Activated T-helper 1 cell treated with anti-CD3 and anti-CD28 coated beads, Interleukin-2, amount 50 U/mL, for 16 hours (primary cell): ENCODE measurements at regions not wholly inside any gene's neighbourhood (a gene's known extent, or its start where the extent isn't known, plus 50 kb on each side); places are given as distances from the start of the nearest gene placed in this dataset.

Experiments
- DNase-seq, 2 donors: peaks; one replicate each; pipeline ENCODE4 v3.0.0-alpha.2; 2020; ENCODE audit warnings: low read depth in 1 of 2, low spot score in 1 of 2

DNA sequence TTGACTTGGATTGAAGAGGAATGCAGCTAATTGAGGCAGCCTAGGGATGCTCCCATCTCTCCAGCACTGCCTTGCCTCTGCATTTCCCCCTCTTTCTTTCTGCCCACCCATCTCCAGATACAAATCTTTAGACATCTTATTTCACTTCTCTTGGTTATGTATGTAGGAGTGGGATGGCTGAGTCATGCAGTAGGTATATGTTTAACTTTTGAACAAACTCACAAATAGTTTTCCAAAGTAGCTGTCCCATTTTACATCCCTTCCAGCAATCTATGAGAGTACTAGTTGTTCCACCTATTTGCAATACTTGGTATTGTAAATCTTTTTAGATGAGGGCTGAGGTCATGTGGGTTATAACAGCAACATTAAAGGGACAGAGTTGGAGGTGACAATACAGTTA, 329.9 kb downstream of the DYSF start:
- no peak for DNase-seq

DNA sequence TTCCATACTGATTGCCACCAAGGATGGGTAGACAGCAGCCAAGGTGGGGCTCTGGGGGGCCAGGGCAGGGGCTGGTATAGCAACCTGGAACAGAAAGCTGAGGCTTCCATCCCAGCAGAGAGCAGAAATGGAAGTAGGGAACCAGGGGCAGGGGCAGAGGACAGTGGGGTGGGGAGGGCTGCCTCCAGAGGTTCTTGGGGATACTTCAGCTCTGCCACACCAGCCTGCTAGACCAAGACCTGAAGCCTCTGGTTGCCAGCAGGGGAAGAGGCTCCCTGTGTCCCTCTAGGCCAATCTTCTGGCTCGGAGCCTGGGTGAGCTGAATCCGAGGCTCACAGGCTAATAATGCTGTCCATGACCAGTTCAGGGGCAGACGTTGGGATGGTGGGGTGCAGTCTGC, 329.0 kb downstream of the DYSF start:
- DNase-seq, result no peak

DNA sequence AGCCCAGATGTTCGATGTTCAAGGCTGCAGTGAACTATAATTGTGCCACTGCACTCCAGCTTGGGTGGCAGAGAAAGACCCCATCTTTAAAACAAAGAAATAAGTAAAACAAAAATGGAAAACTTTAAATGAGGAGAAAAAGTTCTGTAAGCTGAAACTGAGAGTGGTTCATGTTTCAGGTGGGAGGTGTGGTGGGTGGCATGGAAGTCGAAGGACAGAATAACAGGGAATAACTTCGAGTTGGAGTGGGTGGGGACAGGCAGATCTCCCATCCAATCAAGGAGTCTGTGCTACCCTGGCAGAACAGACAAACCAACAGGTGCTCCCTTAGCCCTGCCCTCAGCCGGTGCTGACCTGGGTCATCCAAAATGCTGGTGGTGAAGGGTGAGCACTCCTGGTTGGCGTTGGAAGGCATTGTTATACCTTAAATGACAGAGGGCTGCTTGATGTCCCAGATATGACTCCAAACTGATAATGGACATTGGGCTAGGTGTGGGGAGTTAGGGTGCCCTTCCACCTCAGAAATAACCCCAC, 328.4 kb downstream of the DYSF start:
- DNase-seq, result no peak

DNA sequence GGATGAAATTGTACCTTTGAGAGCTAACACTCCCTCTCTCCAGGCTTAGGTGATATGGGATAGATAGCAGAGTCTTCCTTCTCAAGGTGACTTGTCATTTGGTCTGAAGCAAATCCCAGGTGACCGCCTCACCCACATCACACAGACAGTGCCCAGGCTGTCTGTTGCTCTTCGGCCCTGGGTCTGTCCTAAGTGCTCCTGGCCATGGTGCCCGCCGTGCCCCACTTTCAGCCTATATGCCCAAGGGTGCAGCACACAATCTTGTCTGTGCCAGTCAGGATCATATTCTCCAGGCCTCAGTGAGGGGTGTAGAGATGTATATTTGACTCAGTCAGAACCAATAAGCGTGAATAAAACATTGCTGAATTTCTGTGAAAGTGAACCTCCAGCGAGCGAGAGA, 326.8 kb downstream of the DYSF start:
- DNase-seq, result no peak

DNA sequence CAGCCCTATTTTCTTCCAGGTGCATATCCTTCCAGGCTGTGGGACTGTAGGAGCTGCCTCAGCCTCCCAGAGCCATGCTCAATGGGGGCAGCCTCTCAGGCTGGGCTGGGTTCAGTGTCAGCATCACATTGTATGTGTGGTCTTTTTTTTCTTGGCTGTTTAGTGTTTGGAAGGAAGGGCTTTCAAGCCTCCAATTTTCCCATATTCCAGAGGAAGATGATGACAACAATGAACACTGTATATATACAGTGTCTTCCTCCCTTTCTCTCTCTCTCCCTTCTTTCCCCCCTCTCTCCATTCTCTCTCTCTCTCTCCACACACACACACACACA, 326.4 kb downstream of the DYSF start:
- DNase-seq, result no peak

DNA sequence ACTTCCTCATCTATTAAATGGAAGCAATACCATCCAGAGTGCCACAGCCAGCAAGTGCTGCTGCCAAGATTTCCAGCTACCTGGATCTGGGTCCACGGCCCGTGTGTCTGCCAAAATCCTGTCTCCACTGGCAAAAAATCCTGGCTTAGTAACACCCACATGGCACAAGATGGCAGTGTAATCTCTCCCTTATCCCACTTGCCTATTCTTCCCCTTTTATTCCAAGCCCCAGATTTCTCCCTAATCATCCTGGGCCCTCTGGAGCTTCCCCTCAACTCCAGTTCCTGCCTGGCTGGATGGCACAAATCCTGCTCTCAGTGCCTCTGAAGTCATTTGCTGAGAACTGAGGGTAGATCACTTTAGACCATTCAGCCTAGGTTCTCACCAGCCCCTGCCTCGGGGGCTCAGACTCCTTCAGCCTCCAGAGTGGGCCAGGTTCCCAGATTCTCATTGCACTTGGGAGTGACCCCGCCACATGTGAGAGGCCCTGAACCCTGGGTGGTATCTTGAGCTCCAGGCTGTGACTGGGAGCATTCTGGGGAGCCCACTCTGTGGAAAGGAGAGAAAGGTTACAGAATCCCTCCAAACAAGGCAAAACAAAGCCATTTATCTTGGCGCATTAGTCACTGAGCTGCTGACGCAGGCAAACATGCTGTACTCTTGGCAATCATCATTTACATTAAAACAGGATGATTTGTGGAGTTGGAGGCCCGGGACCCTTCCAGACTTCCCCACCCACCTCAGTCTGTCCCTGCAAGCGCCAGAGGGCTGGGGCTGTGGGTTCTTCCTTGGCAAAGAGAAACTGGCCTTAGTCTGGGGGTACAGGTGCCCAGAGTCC, 325.8 kb downstream of the DYSF start:
- no peak for DNase-seq

DNA sequence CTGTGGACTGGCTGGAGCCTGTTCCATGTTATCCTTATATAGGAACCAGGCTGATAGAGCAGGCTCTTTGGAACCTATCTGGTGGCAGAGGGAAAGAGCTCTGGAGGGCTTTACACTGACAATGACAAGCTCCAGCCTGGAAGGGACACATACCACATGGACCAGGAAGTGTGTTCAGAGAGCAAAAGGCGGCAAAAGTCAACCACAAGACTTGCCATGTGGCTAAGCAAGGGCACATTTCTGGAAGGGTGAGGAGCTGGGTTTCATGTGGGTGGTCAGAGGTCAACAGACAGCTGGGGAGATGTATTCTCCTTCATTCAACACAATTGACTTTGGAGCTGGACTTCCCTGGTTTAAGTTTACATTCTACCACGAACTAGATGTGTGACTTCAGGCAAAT, 325.2 kb downstream of the DYSF start:
- no peak for DNase-seq

DNA sequence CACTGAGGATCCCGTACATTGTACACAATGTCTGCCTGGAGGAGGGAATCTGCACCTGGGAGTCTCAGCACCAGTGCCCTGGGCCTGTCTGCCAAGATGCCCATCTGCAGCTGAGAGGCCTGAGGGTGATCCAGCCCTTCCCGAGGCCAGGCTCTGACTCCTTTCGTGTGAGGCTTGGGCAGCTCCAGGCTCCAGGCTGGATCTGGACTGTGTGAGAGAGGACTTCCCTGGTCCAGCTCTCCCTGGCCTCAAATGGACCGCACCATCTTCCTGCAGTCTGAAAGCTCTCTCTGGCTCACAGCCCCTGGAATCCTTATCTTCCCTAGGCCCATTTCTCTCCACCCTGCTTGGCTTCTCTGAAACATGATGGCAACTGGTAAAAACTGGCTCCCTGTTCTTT, 324.6 kb downstream of the DYSF start:
- DNase-seq, result no peak

DNA sequence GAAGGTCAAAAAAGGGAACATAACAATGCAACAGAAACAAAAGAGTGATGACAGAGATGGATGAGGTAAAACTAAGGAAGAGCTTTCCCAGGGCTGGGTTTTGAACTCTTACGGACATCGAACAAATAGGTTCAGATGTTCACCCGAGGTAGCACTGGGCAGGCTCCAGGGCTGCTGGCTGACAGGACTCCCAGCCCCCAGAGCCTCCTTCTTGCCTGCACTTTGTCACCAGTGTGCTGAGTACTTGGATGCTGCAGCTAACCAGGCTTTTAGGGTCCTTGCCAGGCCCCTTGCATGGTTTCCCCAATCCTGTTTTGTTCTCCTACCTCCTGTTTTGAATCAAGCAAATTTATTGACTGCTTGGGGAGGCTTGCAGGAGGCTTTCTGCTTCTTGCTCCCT, 322.9 kb downstream of the DYSF start:
- DNase-seq, result no peak

DNA sequence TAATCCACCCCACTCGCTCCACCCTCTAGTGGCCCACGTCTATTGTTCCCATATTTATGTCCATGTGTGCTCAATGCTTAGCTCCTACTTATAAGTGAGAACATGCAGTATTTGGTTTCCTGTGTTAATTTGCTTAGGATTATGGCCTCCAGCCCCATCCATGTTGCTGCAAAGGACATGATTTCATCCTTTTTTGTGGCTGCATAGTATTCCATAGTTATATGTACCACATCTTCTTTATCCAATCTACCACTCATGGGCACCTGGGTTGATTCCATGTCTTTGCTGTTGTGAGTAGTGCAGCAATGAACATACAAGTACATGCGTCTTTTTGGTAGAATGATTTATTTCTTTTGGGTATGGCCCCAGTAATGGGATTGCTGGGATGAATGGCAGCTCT, 319.9 kb downstream of the DYSF start:
- no peak for DNase-seq

DNA sequence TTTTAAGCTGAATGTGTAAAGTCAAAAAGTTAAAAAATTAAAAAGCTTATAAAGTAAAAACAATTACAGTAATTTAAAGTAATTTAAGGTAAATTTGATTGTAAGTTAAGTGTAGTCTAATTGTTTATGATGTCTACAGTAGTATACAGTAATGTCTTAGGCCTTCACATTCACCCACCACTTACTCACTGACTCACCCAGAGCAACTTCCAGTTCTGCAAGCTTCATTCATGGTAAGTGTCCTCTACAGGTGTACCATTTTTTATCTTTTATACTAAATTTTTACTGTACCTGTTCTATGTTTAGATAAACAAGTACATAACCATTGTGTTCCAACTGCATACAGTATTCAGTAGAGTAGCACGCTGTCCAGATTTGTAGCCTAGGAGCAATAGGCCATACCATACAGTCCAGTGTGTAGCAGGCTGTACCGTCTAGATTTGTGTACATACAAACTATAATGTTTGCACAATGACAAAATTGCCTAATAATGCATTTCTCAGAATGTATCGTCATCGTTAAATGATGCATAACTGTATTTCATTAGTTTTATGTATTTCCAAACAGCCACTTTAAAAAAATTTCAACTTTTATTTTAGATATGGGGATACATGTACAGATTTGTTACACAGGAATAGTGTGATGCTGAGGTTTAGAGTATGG, 319.3 kb downstream of the DYSF start:
- DNase-seq, result no peak

DNA sequence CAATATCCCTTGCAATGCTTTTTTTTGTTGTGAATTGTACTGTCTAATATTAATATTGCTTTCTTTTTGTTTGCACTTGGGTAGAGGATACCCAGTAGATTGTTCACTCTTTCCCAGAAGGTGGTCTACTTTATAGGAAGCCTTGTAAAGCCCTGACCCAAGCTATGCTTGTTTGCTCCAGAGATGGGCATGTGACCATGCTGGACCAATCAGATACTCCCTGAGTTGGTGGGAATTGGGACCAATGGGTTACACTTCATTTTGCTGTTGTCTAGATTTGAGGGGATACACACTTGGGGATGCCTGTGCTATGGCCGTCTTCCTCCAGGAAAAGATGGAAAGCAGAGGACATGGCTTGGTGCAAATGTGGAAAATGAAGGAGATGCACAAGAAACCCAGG, 314.3 kb downstream of the DYSF start:
- DNase-seq, result no peak

DNA sequence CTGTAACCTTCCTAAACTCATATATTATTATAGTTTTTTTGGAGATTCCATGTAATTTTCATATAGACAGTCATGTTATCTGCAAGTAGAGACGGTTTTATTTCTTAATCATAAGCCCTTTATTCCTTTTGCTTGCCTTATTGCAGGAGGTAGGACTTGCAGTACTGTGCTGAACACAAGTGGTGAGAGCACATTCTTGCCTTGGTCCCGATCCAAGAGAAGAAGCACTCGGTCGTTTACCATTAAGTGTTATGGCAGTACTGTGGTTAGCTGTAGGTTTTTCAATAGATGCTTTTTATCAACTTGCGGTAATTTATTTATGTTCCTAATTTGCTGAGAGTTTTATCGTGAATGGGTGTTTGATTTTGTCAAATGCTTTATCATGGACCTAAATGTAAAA, 305.7 kb downstream of the DYSF start:
- no peak for DNase-seq

DNA sequence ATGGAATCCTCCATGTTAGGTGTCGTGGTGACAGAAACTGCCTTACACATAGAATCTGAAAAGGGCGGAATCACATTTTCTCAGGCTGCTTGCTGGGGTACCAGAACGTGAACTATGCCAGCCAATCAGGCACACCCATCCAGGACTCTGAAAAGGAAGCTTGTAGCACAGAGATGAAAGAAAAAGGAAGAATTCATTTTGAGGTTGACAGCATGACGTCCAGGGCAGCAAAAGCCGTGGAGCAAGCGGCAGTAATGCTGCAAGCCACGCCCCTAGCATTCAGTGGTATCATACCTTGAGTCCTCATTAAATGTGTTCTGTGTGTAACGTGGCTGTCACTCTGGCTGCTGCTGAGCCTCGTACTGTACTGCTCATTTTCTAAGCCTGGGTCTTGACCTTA, 304.0 kb downstream of the DYSF start:
- DNase-seq, result no peak

DNA sequence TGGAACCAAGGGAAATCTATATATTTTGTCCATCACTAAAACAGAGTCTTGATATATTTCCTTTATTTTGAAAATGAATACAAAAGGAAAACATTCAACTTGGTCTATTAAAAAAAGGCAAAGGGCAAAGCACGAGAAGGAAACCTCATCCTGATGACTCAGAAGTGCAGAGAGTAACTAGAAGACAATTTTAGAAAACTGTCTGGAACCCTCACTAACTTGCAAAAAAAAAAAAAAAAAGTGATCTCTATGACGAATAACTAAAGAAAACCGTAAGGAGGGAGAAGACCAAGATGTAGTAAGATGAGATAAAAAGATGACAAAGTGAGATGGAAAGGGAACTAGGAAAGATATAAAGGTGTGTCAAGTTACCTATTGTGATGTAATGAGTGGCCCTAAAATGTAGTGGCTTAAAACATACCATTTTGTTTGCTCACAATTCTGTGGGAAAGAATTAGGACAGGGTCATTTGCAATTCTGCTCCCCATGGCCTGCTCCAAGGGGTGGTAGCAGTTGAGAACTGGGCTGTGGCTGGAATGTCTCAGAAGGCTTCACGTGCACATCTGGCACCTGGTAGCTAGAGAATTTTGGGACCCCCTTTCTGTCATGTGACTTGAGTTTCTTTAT, 303.0 kb downstream of the DYSF start:
- no peak for DNase-seq

DNA sequence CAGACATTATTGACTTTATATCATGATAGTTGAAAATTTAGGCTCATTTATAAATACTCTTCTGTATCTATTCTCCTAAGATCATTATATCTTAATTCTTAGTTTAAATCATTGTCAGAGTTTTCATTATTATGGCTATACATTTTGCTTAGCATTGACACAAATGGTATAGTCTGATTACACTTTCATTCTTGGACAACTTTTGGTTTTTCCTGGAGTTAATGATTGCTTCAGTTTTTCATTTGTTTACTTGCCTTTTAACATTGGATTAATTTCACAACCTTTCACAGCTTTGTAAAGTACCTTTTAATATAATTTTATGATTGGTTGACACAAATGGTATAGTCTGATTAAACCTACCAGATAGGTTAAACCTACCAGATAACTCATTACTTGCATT, 298.2 kb downstream of the DYSF start:
- no peak for DNase-seq

DNA sequence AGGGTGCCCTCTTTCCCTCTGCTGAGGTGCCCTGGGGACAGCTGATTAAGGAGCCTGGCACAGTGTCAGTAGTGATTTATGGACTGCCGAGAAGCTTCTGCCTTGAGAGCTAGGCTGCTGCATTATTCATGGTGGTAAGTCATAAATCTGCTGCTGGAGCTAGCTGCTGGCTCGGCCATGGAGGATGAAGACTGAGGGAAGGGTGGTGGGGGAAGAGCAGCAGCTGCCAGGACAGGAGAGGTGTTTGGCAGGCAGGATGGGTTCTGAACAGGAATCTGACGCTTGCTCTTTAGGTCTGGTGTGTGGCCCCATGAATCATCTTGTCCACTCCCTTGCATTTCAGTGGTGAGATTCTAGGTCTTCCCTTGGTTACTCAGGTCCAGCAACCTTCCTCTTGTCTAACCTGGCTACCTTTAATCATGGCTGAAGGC, 296.3 kb downstream of the DYSF start:
- no peak for DNase-seq

DNA sequence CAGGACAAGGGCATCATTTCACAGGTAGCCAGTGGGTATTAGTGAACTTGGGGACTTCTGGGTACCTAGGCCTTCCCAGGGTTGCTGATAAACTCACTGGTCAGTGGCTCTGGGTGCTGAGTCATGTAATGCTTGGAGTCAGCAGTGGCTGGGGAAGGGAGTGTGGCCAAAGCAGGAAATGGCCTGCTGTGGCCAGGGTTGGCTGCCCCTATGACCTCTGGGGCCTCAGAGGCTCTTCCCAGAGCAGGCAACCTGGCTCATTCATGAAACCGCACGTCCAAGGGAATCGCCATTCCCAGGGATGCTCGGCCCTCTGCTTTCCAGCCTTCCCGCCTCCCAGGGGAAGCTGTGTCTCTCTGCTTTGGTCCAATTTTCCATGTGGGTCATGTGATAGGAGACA, 294.9 kb downstream of the DYSF start:
- no peak for DNase-seq

DNA sequence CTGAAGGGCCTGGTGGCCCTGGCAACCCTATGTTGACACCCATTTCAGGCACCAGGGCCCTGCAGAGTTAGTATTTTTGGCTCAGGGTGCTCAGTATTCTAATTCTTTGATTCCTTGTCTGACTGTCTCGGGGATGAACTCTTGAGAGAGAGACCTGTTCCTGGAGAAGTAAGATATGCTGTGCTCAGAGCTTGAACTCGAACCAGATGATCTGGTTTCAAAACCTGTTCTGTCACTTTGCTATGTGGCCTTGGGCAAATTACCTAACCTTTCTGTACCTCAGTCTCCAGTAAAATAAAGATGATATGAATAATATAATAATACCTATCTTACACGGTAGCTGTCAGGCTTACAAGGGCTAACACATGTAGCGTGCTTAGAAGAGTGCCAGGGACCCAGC, 294.2 kb downstream of the DYSF start:
- no peak for DNase-seq

DNA sequence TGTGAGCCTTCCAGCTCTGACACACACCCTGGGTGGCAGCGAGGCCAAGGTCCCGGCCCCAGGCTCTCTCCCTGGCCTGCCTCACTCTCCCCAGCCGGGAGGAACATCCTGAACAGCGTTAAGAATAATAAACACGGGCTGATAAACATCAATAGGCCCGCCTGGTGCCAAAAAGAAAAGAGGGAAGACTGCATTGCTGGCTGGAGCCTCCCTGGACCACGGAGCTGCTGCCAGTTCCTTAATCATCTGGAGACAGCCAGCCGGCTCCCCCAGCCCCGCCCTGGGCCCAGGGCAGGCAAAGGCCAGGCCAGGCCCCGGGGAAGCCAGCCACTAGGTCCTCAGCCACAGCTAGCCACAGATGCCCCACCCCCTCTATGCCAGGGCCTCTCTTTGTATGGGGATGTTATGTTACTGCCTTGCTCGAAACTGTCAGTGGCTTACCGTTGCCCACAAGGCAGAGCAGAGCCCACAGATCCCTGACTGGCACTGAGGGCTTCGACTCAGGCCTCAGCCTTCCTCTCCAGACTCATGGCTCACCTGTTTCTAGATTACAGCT, 293.7 kb downstream of the DYSF start:
- DNase-seq, result no peak

DNA sequence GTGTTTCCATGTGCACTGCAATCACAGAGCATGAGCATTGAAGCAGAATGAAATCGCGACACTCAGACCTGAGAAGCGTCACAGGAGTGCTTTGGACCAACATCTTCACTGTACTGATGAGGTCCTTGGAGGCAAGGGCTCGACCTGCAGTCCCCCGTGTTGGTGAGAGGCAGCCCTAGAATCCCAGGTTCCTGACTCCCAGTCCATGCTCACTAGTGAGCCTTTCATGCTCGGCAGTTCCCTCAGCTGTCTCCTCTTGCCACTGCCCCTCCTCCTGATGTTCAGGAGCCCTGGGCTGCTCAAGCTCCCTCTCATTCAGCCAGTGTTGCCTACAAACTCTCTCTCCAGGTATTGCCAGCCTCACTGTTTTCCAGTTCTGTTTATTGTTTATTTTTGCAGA, 291.4 kb downstream of the DYSF start:
- DNase-seq, result no peak
